K562 (cell line): ENCODE measurements at regions not wholly inside any gene's neighbourhood (a gene's known extent, or its start where the extent isn't known, plus 50 kb on each side); places are given as distances from the start of the nearest gene placed in this dataset.

ENCODE experiments used
- ATAC-seq: fragments of 200-7000 bp; cut with Tn5 transposase; 3 replicates; pipeline ENCODE4 v1.9.1; 2020; ENCODE audit warnings: moderate library complexity
- BruUV-seq: library from RNA; stranded (reverse); fragments of 400-500 nt; replicated peaks from 2 replicates; lab custom pipeline; 2021; lab: Mats Ljungman, UMichigan
- CTCF ChIA-PET: fragments of 300-600 bp; formaldehyde crosslinking; extraction: SDS; loops from one replicate; lab custom pipeline; 2021; ENCODE audit warnings: low intra/inter-chr PET ratio; lab: Yijun Ruan, JAX
- POLR2A ChIA-PET: fragments of 300-600, 350-650 bp; sonication (Branson Sonifier 250); formaldehyde crosslinking; extraction: SDS; loops from one replicate; lab custom pipeline; 2021; ENCODE audit warnings: antibody characterized with exemption, inconsistent platforms; lab: Yijun Ruan, JAX
- DNase-seq, 4 experiments: peaks; one replicate each; pipeline versions ENCODE4 v3.0.0 to v3.0.0-alpha.2; 2011 to 2018; ENCODE audit warnings: low spot score in 3 of 4, mixed read lengths in 3 of 4; ENCODE audit errors: extremely low read depth in 1 of 4
- FAIRE-seq: peaks from 2 replicates; lab custom pipeline; 2011; peaks lifted over from hg19 to GRCh38; lab: Jason Lieb, UNC
- H2AFZ ChIP-seq: 2 replicates; pipeline ENCODE4 v1.6.0; 2011; ENCODE audit warnings: low read depth, low read length, control low read depth, inconsistent platforms
- H3K27ac ChIP-seq: fragments of 200-600 bp; 3 replicates; pipeline ENCODE4 v1.8.0; 2011; ENCODE audit warnings: low read depth, mild to moderate bottlenecking, control low read depth, inconsistent platforms, low read length, moderate library complexity, mixed read lengths; ENCODE audit errors: extremely low read depth
- H3K27me3 ChIP-seq, 2 experiments: fragments of 300-600 bp in 1 of 2; 2 replicates in 1 of 2; 3 replicates in 1 of 2; pipeline versions ENCODE4 v1.6.0 to v1.8.0; 2011; ENCODE audit warnings: inconsistent platforms in 2 of 2, low read length in 2 of 2, mild to moderate bottlenecking in 1 of 2, mixed read lengths in 1 of 2, moderate library complexity in 1 of 2; ENCODE audit not compliant: control insufficient read depth in 2 of 2, insufficient read depth in 2 of 2
- H3K36me3 ChIP-seq: fragments of 300-600 bp; 3 replicates; pipeline ENCODE4 v1.8.0; 2011; ENCODE audit warnings: mild to moderate bottlenecking, low read length, inconsistent platforms; ENCODE audit not compliant: control insufficient read depth, insufficient read depth
- H3K4me1 ChIP-seq, 2 experiments: fragments of 200-600 bp in 1 of 2; replicated peaks in 1 of 2; 2 replicates in 1 of 2; 3 replicates in 1 of 2; pipeline versions ENCODE4 v1.5.1 to v1.8.0; 2011; ENCODE audit warnings: inconsistent platforms in 2 of 2, low read length in 2 of 2, mild to moderate bottlenecking in 1 of 2, mixed read lengths in 1 of 2, moderate library complexity in 1 of 2; ENCODE audit not compliant: control insufficient read depth in 2 of 2, insufficient read depth in 2 of 2
- H3K4me2 ChIP-seq: 2 replicates; pipeline ENCODE4 v1.6.1; 2011; ENCODE audit warnings: low read length, control low read depth, inconsistent platforms, mixed read lengths; ENCODE audit not compliant: insufficient read depth
- H3K4me3 ChIP-seq: fragments of 200-600 bp; sonication (generic), shearing (Covaris generic); 2 replicates; pipeline ENCODE4 v1.5.1; 2016; ENCODE audit warnings: control low read depth, inconsistent platforms
- H3K79me2 ChIP-seq: fragments of 200-600 bp; 3 replicates; pipeline ENCODE4 v1.8.0; 2011; ENCODE audit warnings: low read length, inconsistent platforms; ENCODE audit not compliant: control insufficient read depth, insufficient read depth
- H3K9ac ChIP-seq, 2 experiments: 2 replicates each; pipeline versions ENCODE4 v1.6.0 to v1.6.1; 2011; ENCODE audit warnings: low read depth in 2 of 2, low read length in 2 of 2, control low read depth in 1 of 2, inconsistent platforms in 1 of 2, mild to moderate bottlenecking in 1 of 2, mixed read lengths in 1 of 2; ENCODE audit not compliant: insufficient read depth in 1 of 2
- H3K9me1 ChIP-seq: one replicate; pipeline ENCODE4 v1.6.0; 2011; ENCODE audit warnings: inconsistent platforms, mild to moderate bottlenecking, low read length, moderate library complexity; ENCODE audit not compliant: control insufficient read depth, insufficient read depth
- H3K9me3 ChIP-seq: replicated peaks from 2 replicates; pipeline ENCODE4 v1.5.1; 2011; ENCODE audit warnings: low read depth, low read length, inconsistent platforms; ENCODE audit not compliant: control insufficient read depth, insufficient read depth
- H4K20me1 ChIP-seq: replicated peaks from 2 replicates; pipeline ENCODE4 v1.6.1; 2011; ENCODE audit warnings: low read length, inconsistent platforms, mixed read lengths; ENCODE audit not compliant: control insufficient read depth, insufficient read depth
- CBX2 ChIP-seq: fragments of 200-600 bp; sonication (generic); IDR thresholded peaks from one replicate; pipeline ENCODE4 v1.6.1; 2012; ENCODE audit warnings: mild to moderate bottlenecking, low read length, inconsistent platforms; ENCODE audit not compliant: insufficient read depth, poor library complexity, severe bottlenecking
- CTCFL ChIP-seq: IDR thresholded peaks from 2 replicates; pipeline ENCODE4 v1.6.1; 2011; ENCODE audit warnings: borderline replicate concordance, low read depth, mild to moderate bottlenecking, moderate library complexity, low read length; ENCODE audit not compliant: insufficient read depth, poor library complexity, severe bottlenecking
- GABPB1 ChIP-seq: sonication (generic); formaldehyde crosslinking; IDR thresholded peaks from 2 replicates; pipeline ENCODE4 v1.8.0; 2022; ENCODE audit warnings: mild to moderate bottlenecking, missing genetic modification reagents
- HMBOX1 ChIP-seq: sonication (generic); IDR thresholded peaks from 2 replicates; pipeline ENCODE4 v1.6.1; 2016
- MXI1 ChIP-seq: IDR thresholded peaks from 2 replicates; pipeline ENCODE4 v1.6.1; 2011; ENCODE audit warnings: low read depth, mild to moderate bottlenecking, improper control_type of control experiment, low read length
- PML ChIP-seq: IDR thresholded peaks from 2 replicates; pipeline ENCODE4 v1.6.1; 2012; ENCODE audit warnings: low read length, inconsistent platforms
- RNF219 ChIP-seq: fragments of 250-450 bp; sonication (Bioruptor Pico); IDR thresholded peaks from 2 replicates; pipeline ENCODE4 v1.5.0; 2022; ENCODE audit warnings: mild to moderate bottlenecking
- SMAD4 ChIP-seq: fragments of 250-450 bp; sonication (Bioruptor Pico); conservative IDR thresholded peaks from 2 replicates; pipeline ENCODE4 v1.8.0; 2021; ENCODE audit warnings: inconsistent platforms, mild to moderate bottlenecking, moderate library complexity
- SMARCE1 ChIP-seq: fragments of 450-650 bp; IDR thresholded peaks from 2 replicates; pipeline ENCODE4 v1.7.1; 2016; ENCODE audit warnings: mild to moderate bottlenecking
- SOX6 ChIP-seq: fragments of 450-650 bp; IDR thresholded peaks from 2 replicates; pipeline ENCODE4 v1.6.1; 2014; ENCODE audit warnings: mild to moderate bottlenecking
- ZNF592 ChIP-seq: fragments of 450-650 bp; IDR thresholded peaks from 2 replicates; pipeline ENCODE4 v1.6.1; 2017; ENCODE audit warnings: antibody characterized with exemption, mild to moderate bottlenecking
- ZNF717 ChIP-seq: fragments of 250-450 bp; sonication (Bioruptor Pico); IDR thresholded peaks from 2 replicates; pipeline ENCODE4 v1.5.0; 2021
- WGBS: fragments of 100-300 bp; shearing (Covaris generic); methylation state at CpG from one replicate; pipeline ENCODE4 v1.1.6; 2016; ENCODE audit warnings: low coverage, mixed read lengths; ENCODE audit not compliant: insufficient coverage; ENCODE audit errors: missing lambda C conversion rate; 5-methylcytosine and 5-hydroxymethylcytosine counted together
- in situ Hi-C: fragments of 300-500 bp; cut with MboI; formaldehyde crosslinking; loops from 4 replicates; pipeline ENCODE4 v1.15.0; 2018; ENCODE audit warnings: inconsistent platforms, mixed read lengths
- intact Hi-C: fragments of 100-400 bp; cut with micrococcal nuclease; formaldehyde crosslinking; loops from 2 replicates; pipeline ENCODE4 v1.14.2; 2022

- TF ChIP-seq RNF219 (CRISPR knock-in tag): no peak
- TF ChIP-seq HMBOX1: no peak
- TF ChIP-seq ZNF717 (CRISPR knock-in tag): no peak
- no peak for TF ChIP-seq CTCFL
- no peak for TF ChIP-seq SMARCE1
- TF ChIP-seq GABPB1 (CRISPR knock-in tag): no peak
Observed at GRCh38 chr7:19307554-19307953, 162.3 kb upstream of the FERD3L start (continued).

GRCh38 chr7:19305698-19306097 is 160.5 kb upstream of the FERD3L start:
- Histone ChIP-seq H4K20me1 (no peaks in the 10 kb centered on the region), H3K27me3 (no peaks in the 10 kb centered on the region), H3K9me3 (no peaks in the 10 kb centered on the region; the same call in 1 of the 2 replicates), H2AFZ (no peak overlapping the region), H3K4me1 (no peaks in the 10 kb centered on the region), H3K36me3 (no peaks in the 10 kb centered on the region), H3K9ac (no peak overlapping the region), H3K27ac (no peak overlapping the region), H3K4me2 (no peak overlapping the region), H3K9me1 (no peaks in the 10 kb centered on the region), H3K79me2 (no peaks in the 10 kb centered on the region), H3K4me3 (no peak overlapping the region)
- intact Hi-C loops (no loop called here), in situ Hi-C loops (no loop called here)
- BruUV-seq: no TSS peak
- no peak for DNase-seq
- CTCF ChIA-PET: no interaction called here
- POLR2A ChIA-PET: no interaction called here
- no peak for FAIRE-seq
- ATAC-seq: no peak
- WGBS: 4% methylated on average over 2 of the region's 2 CpGs
- TF ChIP-seq SOX6 (no peak), ZNF592 (no peak), SMAD4 (CRISPR knock-in tag) (no peak), CBX2 (no peak), PML (no peak), MXI1 (no peak)
